ENCODE measurements at regions not wholly inside any gene's neighbourhood (a gene's known extent, or its start where the extent isn't known, plus 50 kb on each side); places are given as distances from the start of the nearest gene placed in this dataset.

GRCh38 chr15:69858456-69858855 is 239.3 kb downstream of the TLE3 start:
- TF ChIP-seq, protein P1, sequence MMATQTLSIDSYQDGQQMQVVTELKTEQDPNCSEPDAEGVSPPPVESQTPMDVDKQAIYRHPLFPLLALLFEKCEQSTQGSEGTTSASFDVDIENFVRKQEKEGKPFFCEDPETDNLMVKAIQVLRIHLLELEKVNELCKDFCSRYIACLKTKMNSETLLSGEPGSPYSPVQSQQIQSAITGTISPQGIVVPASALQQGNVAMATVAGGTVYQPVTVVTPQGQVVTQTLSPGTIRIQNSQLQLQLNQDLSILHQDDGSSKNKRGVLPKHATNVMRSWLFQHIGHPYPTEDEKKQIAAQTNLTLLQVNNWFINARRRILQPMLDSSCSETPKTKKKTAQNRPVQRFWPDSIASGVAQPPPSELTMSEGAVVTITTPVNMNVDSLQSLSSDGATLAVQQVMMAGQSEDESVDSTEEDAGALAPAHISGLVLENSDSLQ (IDR thresholded peaks at IDR 0.05) = no peak
- TF ChIP-seq HDGF (IDR thresholded peaks at IDR 0.05; ENCODE audit: borderline replicate concordance) = no peak
- no peak for TF ChIP-seq TARDBP (IDR thresholded peaks at IDR 0.05)
- no peak for TF ChIP-seq FOXA1 (IDR thresholded peaks at IDR 0.05)
- TF ChIP-seq BHLHE40 (IDR thresholded peaks at IDR 0.05; ENCODE audit: borderline replicate concordance) = no peak
- TF ChIP-seq NFRKB (IDR thresholded peaks at IDR 0.05) = no peak
- no peak for TF ChIP-seq ZNF384 (IDR thresholded peaks at IDR 0.05)
- TF ChIP-seq SUZ12 (IDR thresholded peaks at IDR 0.05) = no peak
- TF ChIP-seq SP1 (IDR thresholded peaks at IDR 0.05) = no peak
- TF ChIP-seq LEF1 (IDR thresholded peaks at IDR 0.05; ENCODE audit: borderline replicate concordance) = no peak
- no peak for TF ChIP-seq ARNT (IDR thresholded peaks at IDR 0.05)
- TF ChIP-seq FOXK2 (IDR thresholded peaks at IDR 0.05) = no peak
- TF ChIP-seq ELF4 (IDR thresholded peaks at IDR 0.05) = no peak
- no peak for TF ChIP-seq FOXM1 (IDR thresholded peaks at IDR 0.05; ENCODE audit: borderline replicate concordance)
- no peak for TF ChIP-seq CTBP1 (IDR thresholded peaks at IDR 0.05; ENCODE audit: borderline replicate concordance)
- TF ChIP-seq L3MBTL2 (conservative IDR thresholded peaks at IDR 0.05) = no peak
- CTCF ChIA-PET = no interaction called here
- no peak for DNase-seq (ENCODE audit: extremely low spot score)
- POLR2A ChIA-PET = no interaction called here

DNA sequence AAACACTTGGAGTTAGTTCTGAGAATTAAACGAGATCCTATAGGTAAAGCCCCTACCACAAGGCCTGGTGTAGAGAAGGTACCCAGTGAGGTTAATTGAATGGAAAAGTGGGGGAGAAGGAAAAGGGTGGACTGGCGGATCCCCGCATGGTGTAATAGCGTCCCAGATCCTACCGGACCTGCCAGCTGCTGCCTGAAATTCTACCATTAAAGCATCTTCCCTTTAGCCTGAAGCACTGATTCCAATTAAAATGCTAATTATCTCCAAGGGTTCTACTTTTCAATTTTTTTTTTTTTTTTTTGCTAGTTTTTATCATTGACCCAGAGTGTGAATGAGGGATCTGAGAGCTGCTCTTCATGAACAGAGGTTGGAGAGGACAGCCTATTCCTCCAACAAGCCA is 237.9 kb downstream of the TLE3 start:
- POLR2A ChIA-PET = no interaction called here
- DNase-seq (ENCODE audit: extremely low spot score) = no peak
- TF ChIP-seq ARNT (IDR thresholded peaks at IDR 0.05) (no peak), SUZ12 (IDR thresholded peaks at IDR 0.05) (no peak), LEF1 (IDR thresholded peaks at IDR 0.05; ENCODE audit: borderline replicate concordance) (no peak), L3MBTL2 (conservative IDR thresholded peaks at IDR 0.05) (no peak), CTBP1 (IDR thresholded peaks at IDR 0.05; ENCODE audit: borderline replicate concordance) (no peak), BHLHE40 (IDR thresholded peaks at IDR 0.05; ENCODE audit: borderline replicate concordance) (no peak), NFRKB (IDR thresholded peaks at IDR 0.05) (no peak), SP1 (IDR thresholded peaks at IDR 0.05) (no peak), HDGF (IDR thresholded peaks at IDR 0.05; ENCODE audit: borderline replicate concordance) (no peak), FOXM1 (IDR thresholded peaks at IDR 0.05; ENCODE audit: borderline replicate concordance) (no peak), FOXA1 (IDR thresholded peaks at IDR 0.05) (no peak), ELF4 (IDR thresholded peaks at IDR 0.05) (no peak), TARDBP (IDR thresholded peaks at IDR 0.05) (no peak), ZNF384 (IDR thresholded peaks at IDR 0.05) (no peak), FOXK2 (IDR thresholded peaks at IDR 0.05) (no peak)
- TF ChIP-seq, protein P1 (IDR thresholded peaks at IDR 0.05) = no peak
- CTCF ChIA-PET = no interaction called here

DNA sequence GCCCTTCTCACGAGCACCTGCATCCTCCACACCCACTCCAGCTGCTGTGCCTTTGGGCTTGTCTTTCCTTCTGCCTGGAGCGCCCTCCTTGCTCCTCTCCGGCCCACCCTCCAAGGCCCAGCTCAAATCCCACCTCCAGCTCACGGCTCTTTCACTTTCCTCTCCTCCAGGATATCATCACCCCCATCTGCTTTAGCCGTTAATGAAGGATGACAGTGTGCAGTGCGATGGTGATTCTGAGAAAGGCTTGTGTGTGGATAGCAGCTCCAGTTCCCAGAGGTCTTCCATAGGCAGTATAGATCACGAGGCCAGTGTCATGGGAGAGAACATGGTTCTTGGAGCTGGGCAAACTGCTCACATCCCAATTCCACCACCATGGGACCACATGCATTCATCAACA is 237.4 kb downstream of the TLE3 start:
- POLR2A ChIA-PET = no interaction called here
- no peak for DNase-seq (ENCODE audit: extremely low spot score)
- CTCF ChIA-PET = no interaction called here
- TF ChIP-seq FOXK2 (IDR thresholded peaks at IDR 0.05) (no peak), SP1 (IDR thresholded peaks at IDR 0.05) (no peak), ELF4 (IDR thresholded peaks at IDR 0.05) (no peak), FOXA1 (IDR thresholded peaks at IDR 0.05) (no peak), LEF1 (IDR thresholded peaks at IDR 0.05; ENCODE audit: borderline replicate concordance) (no peak)

DNA sequence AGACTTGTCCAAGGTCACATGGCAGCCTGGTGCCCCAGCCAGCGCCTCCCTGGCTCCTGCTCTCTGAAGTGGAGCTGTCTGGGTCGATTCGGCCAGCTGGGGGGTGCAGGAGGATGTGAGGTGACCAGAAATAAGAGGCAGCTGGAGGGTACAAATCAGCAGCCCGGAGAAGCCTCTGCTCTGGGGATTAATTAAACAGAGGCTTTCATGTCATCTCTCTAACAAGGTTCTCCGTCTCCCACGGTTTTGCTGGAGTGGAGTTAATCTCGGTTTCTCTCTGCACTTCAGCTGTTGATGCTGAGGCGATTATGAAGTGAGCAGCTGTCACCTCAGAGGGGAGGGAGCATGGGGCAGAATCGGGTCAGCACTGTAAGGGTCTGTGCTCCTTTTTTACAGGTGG is 236.8 kb downstream of the TLE3 start:
- ChIA-PET CTCF (interaction anchor here (0.8 kb wide), 1 partner anchor 9 kb away, joined by 3 read pairs; no protein-coding TSS in a partner anchor), POLR2A (no interaction called here)
- no peak for DNase-seq (ENCODE audit: extremely low spot score)
- no peak for TF ChIP-seq ARNT (IDR thresholded peaks at IDR 0.05)
- TF ChIP-seq HDGF (IDR thresholded peaks at IDR 0.05; ENCODE audit: borderline replicate concordance) = no peak
- no peak for TF ChIP-seq BHLHE40 (IDR thresholded peaks at IDR 0.05; ENCODE audit: borderline replicate concordance)
- TF ChIP-seq NFRKB (IDR thresholded peaks at IDR 0.05) = no peak
- TF ChIP-seq CTBP1 (IDR thresholded peaks at IDR 0.05; ENCODE audit: borderline replicate concordance) = no peak
- no peak for TF ChIP-seq FOXA1 (IDR thresholded peaks at IDR 0.05)
- no peak for TF ChIP-seq SP1 (IDR thresholded peaks at IDR 0.05)
- TF ChIP-seq TARDBP (IDR thresholded peaks at IDR 0.05) = no peak
- no peak for TF ChIP-seq LEF1 (IDR thresholded peaks at IDR 0.05; ENCODE audit: borderline replicate concordance)
- no peak for TF ChIP-seq FOXM1 (IDR thresholded peaks at IDR 0.05; ENCODE audit: borderline replicate concordance)
- no peak for TF ChIP-seq L3MBTL2 (conservative IDR thresholded peaks at IDR 0.05)
- TF ChIP-seq, protein P1 (IDR thresholded peaks at IDR 0.05) = no peak
- no peak for TF ChIP-seq ZNF384 (IDR thresholded peaks at IDR 0.05)

DNA sequence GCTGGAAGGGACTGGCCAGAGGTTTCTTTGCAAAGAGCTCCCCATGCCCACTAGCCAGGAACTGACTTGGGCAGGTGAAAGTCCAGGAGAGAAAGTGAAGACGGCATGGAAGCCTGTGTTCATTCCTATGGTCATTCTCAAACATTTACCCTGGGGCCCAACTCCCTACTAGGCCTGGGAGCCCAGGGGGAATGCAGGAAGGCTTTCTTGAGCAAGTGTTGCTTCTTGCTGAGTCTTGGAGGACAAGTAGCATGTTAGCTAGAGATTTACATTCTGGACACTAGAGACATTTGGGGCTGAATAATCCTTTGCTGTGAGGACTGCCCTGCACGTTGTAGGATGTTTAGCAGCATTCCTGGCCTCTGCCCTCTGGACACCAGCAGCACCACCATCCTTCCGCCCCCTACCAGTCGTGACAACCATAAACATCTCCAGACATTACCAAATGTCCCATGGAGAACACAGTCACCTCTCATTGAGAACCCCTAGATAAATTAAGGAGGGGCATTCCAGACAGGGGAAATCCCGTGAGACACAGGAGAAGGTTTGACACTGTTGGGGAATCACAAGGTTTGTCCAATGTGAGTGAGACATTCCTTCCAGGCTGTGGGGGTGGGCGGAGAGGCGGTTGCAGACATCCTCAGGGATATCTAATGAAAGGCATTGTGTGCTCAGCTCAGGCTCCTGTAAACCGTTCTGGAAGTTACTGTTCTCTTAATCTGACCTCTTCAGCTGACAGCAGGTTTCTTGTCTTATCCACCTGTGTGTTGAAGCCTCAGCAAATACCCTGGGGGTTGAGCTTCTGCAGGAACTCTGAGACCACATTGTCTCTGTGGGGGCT is 236.2 kb downstream of the TLE3 start:
- CTCF ChIA-PET = interaction anchor here (0.8 kb wide), 1 partner anchor 9 kb away, joined by 3 read pairs; no protein-coding TSS in a partner anchor
- TF ChIP-seq FOXM1 (IDR thresholded peaks at IDR 0.05; ENCODE audit: borderline replicate concordance) = no peak
- no peak for TF ChIP-seq L3MBTL2 (conservative IDR thresholded peaks at IDR 0.05)
- TF ChIP-seq HDGF (IDR thresholded peaks at IDR 0.05; ENCODE audit: borderline replicate concordance) = no peak
- no peak for TF ChIP-seq NFRKB (IDR thresholded peaks at IDR 0.05)
- no peak for TF ChIP-seq ZNF384 (IDR thresholded peaks at IDR 0.05)
- no peak for TF ChIP-seq FOXA1 (IDR thresholded peaks at IDR 0.05)
- no peak for TF ChIP-seq SUZ12 (IDR thresholded peaks at IDR 0.05)
- no peak for TF ChIP-seq LEF1 (IDR thresholded peaks at IDR 0.05; ENCODE audit: borderline replicate concordance)
- TF ChIP-seq FOXK2 (IDR thresholded peaks at IDR 0.05) = no peak
- TF ChIP-seq CTBP1 (IDR thresholded peaks at IDR 0.05; ENCODE audit: borderline replicate concordance) = no peak
- TF ChIP-seq, protein P1 (IDR thresholded peaks at IDR 0.05) = no peak
- DNase-seq (ENCODE audit: extremely low spot score) = no peak
- POLR2A ChIA-PET = interaction anchor here (0.6 kb wide), 1 partner anchor 236 kb away, joined by 3 read pairs; the partner anchor contains the start of gene TLE3

Measured in HEK293T (cell line).